PC-9 (cell line): ENCODE measurements at regions not wholly inside any gene's neighbourhood (a gene's known extent, or its start where the extent isn't known, plus 50 kb on each side); places are given as distances from the start of the nearest gene placed in this dataset.

Experiments used
- BruUV-seq: library from RNA; stranded (reverse); fragments of 400-500 nt; replicated peaks from 2 replicates; lab custom pipeline; 2021; lab: Mats Ljungman, UMichigan
- CTCF ChIA-PET: fragments of 300-600 bp; sonication (Branson Sonifier 250); formaldehyde crosslinking; loops from one replicate; lab custom pipeline; 2022; ENCODE audit warnings: antibody characterized with exemption; lab: Charles Lee
- POLR2A ChIA-PET: fragments of 300-600 bp; sonication (Branson Sonifier 250); formaldehyde crosslinking; loops from one replicate; lab custom pipeline; 2022; ENCODE audit warnings: antibody characterized with exemption; ENCODE audit not compliant: unreplicated experiment; lab: Charles Lee
- DNase-seq, 2 experiments: peaks; one replicate each; pipeline versions ENCODE4 v3.0.0 to v3.0.0-alpha.2; 2015 to 2022; ENCODE audit warnings: mixed read lengths in 1 of 2
- H2AFZ ChIP-seq: fragments of 200-600 bp; sonication (generic); 2 replicates; pipeline ENCODE4 v1.8.1; 2017; ENCODE audit warnings: antibody characterized with exemption
- H3F3A ChIP-seq: fragments of 200-600 bp; sonication (generic); 2 replicates; pipeline ENCODE4 v1.8.1; 2017; ENCODE audit warnings: antibody characterized with exemption, mild to moderate bottlenecking, low read depth; ENCODE audit not compliant: insufficient read depth
- H3K27ac ChIP-seq: fragments of 200-600 bp; sonication (generic); 2 replicates; pipeline ENCODE4 v1.6.1; 2016; ENCODE audit warnings: mixed run types
- H3K27me3 ChIP-seq: fragments of 200-600 bp; sonication (generic); 2 replicates; pipeline ENCODE4 v1.6.1; 2016; ENCODE audit warnings: low read depth, mixed run types; ENCODE audit not compliant: insufficient read depth
- H3K36me3 ChIP-seq: fragments of 200-600 bp; sonication (generic); 2 replicates; pipeline ENCODE4 v1.6.1; 2016; ENCODE audit warnings: low read depth, mixed run types
- H3K4me1 ChIP-seq: fragments of 200-600 bp; sonication (generic); replicated peaks from 2 replicates; pipeline ENCODE4 v1.6.1; 2016; ENCODE audit warnings: mixed run types; ENCODE audit not compliant: insufficient read depth
- H3K4me2 ChIP-seq: fragments of 200-600 bp; sonication (generic); 2 replicates; pipeline ENCODE4 v1.6.1; 2017; ENCODE audit warnings: mixed run types
- H3K4me3 ChIP-seq: fragments of 200-600 bp; sonication (generic); 2 replicates; pipeline ENCODE4 v1.6.1; 2016; ENCODE audit warnings: mixed run types
- H3K79me2 ChIP-seq: fragments of 200-600 bp; sonication (generic); 2 replicates; pipeline ENCODE4 v1.6.1; 2017; ENCODE audit warnings: low read depth, mixed run types
- H3K9me2 ChIP-seq: fragments of 200-600 bp; sonication (generic); 2 replicates; pipeline ENCODE4 v1.8.1; 2017; ENCODE audit warnings: mild to moderate bottlenecking; ENCODE audit not compliant: insufficient read depth
- H3K9me3 ChIP-seq: fragments of 200-600 bp; sonication (generic); 2 replicates; pipeline ENCODE4 v1.8.1; 2016; ENCODE audit warnings: low read depth; ENCODE audit not compliant: insufficient read depth
- H4K20me1 ChIP-seq: fragments of 200-600 bp; sonication (generic); 2 replicates; pipeline ENCODE4 v1.8.1; 2017; ENCODE audit not compliant: insufficient read depth
- EZH2 ChIP-seq: fragments of 200-600 bp; sonication (generic); IDR thresholded peaks from 2 replicates; pipeline ENCODE4 v1.8.0; 2017; ENCODE audit warnings: antibody characterized with exemption, low read depth
- intact Hi-C: fragments of 100-400 bp; cut with micrococcal nuclease; formaldehyde crosslinking; loops from one replicate; pipeline ENCODE4 v1.10.0; 2022; ENCODE audit not compliant: unreplicated experiment
- TF ChIP-seq, protein P1 (sequence below): fragments of 200-600 bp; sonication (generic); conservative IDR thresholded peaks from 2 replicates; pipeline ENCODE4 v1.6.1; 2017; ENCODE audit warnings: mixed run types, antibody characterized with exemption, mild to moderate bottlenecking, moderate library complexity

DNA sequence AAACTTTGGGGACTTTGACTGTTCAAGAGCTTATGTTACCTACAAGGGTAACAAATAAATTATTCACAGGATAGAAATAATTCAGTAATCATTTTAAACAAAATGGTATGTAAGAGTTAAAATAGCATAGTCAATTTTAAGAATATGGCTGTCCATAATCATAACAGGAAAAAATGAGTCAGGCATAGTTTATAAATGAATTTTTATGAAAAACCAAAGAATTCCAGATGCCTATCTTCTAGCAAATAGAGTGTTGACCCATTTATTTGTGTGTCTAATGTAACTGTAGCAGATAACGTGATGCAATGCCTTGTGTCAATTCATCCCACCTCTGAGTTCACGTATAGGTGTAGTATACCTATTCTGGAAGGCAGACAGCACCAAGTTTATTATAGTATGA lies 169.7 kb upstream of the CDH9 start:
- no peaks in the 10 kb centered on the region for H3F3A ChIP-seq
- peaks cover 11% of the 10 kb centered on the region; the same call in 1 of the 2 replicates for H3K9me3 ChIP-seq
- intact Hi-C loops = no loop called here
- no peak overlapping the region for H2AFZ ChIP-seq
- H3K79me2 ChIP-seq = no peaks in the 10 kb centered on the region
- TF ChIP-seq EZH2 = no peak
- TF ChIP-seq, protein P1, sequence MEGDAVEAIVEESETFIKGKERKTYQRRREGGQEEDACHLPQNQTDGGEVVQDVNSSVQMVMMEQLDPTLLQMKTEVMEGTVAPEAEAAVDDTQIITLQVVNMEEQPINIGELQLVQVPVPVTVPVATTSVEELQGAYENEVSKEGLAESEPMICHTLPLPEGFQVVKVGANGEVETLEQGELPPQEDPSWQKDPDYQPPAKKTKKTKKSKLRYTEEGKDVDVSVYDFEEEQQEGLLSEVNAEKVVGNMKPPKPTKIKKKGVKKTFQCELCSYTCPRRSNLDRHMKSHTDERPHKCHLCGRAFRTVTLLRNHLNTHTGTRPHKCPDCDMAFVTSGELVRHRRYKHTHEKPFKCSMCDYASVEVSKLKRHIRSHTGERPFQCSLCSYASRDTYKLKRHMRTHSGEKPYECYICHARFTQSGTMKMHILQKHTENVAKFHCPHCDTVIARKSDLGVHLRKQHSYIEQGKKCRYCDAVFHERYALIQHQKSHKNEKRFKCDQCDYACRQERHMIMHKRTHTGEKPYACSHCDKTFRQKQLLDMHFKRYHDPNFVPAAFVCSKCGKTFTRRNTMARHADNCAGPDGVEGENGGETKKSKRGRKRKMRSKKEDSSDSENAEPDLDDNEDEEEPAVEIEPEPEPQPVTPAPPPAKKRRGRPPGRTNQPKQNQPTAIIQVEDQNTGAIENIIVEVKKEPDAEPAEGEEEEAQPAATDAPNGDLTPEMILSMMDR = no peak
- no peak overlapping the region for H3K27ac ChIP-seq
- no peak overlapping the region for H3K4me2 ChIP-seq
- H4K20me1 ChIP-seq = no peaks in the 10 kb centered on the region
- H3K9me2 ChIP-seq = no peaks in the 10 kb centered on the region
- H3K36me3 ChIP-seq = no peaks in the 10 kb centered on the region
- no peak overlapping the region for H3K4me3 ChIP-seq
- ChIA-PET CTCF (no interaction called here), POLR2A (no interaction called here)
- no peaks in the 10 kb centered on the region for H3K4me1 ChIP-seq
- no peaks in the 10 kb centered on the region for H3K27me3 ChIP-seq
- no TSS peak for BruUV-seq
- no peak for DNase-seq

DNA sequence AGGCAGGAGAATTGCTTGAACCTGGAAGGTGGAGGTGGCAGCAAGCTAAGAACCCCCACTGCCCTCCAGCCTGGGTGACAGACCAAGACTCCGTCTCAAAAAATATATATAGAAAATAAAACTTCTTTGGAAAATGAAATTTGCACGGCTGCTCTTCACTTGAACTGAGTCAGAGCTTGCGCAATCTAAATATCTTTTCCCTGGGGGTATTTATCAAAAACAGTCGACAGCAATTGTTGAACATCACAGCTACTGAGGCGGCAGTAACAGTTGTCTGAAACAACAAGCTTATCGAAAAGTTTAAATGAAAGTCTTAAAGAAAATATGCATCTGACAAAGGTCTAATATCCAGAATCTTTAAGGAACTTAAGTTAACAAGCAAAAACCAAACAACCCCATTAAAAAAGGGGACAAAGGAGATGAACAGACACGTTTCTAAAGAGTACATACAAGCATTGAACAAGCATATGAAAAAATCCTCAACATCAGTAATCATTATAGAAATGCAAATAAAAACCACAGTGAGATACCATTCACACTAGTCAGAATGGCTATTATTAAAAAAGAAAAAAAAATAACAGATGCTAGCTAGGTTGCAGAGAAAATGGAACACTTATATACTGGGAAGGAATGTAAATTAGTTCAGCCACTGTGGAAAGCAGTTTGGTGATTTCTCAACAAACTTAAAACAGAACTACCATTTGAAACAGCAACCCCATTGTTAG lies 153.6 kb upstream of the CDH9 start:
- Histone ChIP-seq H3K9me3 (no peaks in the 10 kb centered on the region), H3K27ac (no peak overlapping the region), H3K79me2 (no peaks in the 10 kb centered on the region), H3K27me3 (no peaks in the 10 kb centered on the region), H3K4me2 (no peak overlapping the region), H3F3A (no peaks in the 10 kb centered on the region), H2AFZ (0 out of 2 replicates have a peak overlapping the region, but pooled peaks have one; percentile 12), H3K4me1 (no peaks in the 10 kb centered on the region), H3K4me3 (no peak overlapping the region), H3K36me3 (no peaks in the 10 kb centered on the region), H4K20me1 (no peaks in the 10 kb centered on the region), H3K9me2 (no peaks in the 10 kb centered on the region)
- BruUV-seq = no TSS peak
- intact Hi-C loops = no loop called here
- DNase-seq = no peak
- TF ChIP-seq EZH2 = no peak
- TF ChIP-seq, protein P1 = no peak
- CTCF ChIA-PET = interaction anchor here (0.6 kb wide), 2 partner anchors 138 to 274 kb away, joined by 3 to 6 read pairs; no protein-coding TSS in a partner anchor
- POLR2A ChIA-PET = no interaction called here

DNA sequence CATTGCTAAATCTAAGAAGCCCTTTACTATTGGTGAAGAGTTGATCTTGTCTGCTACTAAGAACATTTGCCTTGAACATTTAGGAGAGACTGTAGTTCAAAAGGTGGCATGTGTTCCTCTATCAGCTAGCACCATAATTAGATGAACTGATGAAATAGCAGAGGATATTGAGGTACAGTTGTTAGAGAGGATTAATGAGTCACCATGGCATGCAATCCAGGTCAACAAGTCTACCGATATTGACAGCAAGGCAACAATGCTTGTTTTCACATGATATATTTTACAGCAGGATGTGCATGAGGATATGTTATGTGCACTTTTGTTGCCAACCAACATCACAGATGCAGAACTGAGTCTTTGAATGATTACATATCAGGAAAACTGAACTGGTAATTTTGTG lies 134.3 kb upstream of the CDH9 start:
- Histone ChIP-seq H3K4me2 (no peak overlapping the region), H3K27me3 (no peaks in the 10 kb centered on the region), H3K9me2 (no peaks in the 10 kb centered on the region), H2AFZ (no peak overlapping the region), H3K4me1 (no peaks in the 10 kb centered on the region), H4K20me1 (no peaks in the 10 kb centered on the region), H3K27ac (no peak overlapping the region), H3K36me3 (no peaks in the 10 kb centered on the region), H3K79me2 (no peaks in the 10 kb centered on the region), H3K4me3 (no peak overlapping the region), H3K9me3 (no peaks in the 10 kb centered on the region), H3F3A (no peaks in the 10 kb centered on the region)
- no peak for TF ChIP-seq EZH2
- TF ChIP-seq, protein P1 = no peak
- DNase-seq = no peak
- intact Hi-C loops = no loop called here
- CTCF ChIA-PET = no interaction called here
- POLR2A ChIA-PET = no interaction called here
- BruUV-seq = no TSS peak
